HUES48 (cell line): ENCODE measurements at regions not wholly inside any gene's neighbourhood (a gene's known extent, or its start where the extent isn't known, plus 50 kb on each side); places are given as distances from the start of the nearest gene placed in this dataset.
"Not testable (repeated sequence)": the region's sequence is repeated elsewhere in the genome, so short reads cannot be mapped to it uniquely, and the experiment has no call there.

ENCODE experiments used
- H3K27ac ChIP-seq: one replicate; pipeline ENCODE4 v1.7.0; 2013; ENCODE audit warnings: low read depth, low read length, inconsistent platforms
- H3K27me3 ChIP-seq: 2 replicates; pipeline ENCODE4 v1.6.1; 2013; ENCODE audit warnings: mild to moderate bottlenecking, low read length; ENCODE audit not compliant: control insufficient read depth, insufficient read depth
- H3K36me3 ChIP-seq: 2 replicates; pipeline ENCODE4 v1.6.1; 2013; ENCODE audit warnings: low read length; ENCODE audit not compliant: control insufficient read depth, insufficient read depth
- H3K4me1 ChIP-seq: 2 replicates; pipeline ENCODE4 v1.6.1; 2013; ENCODE audit warnings: mild to moderate bottlenecking, low read length; ENCODE audit not compliant: control insufficient read depth, insufficient read depth
- H3K4me3 ChIP-seq: 2 replicates; pipeline ENCODE4 v1.5.1; 2013; ENCODE audit warnings: mild to moderate bottlenecking, low read depth, low read length
- H3K9ac ChIP-seq: 2 replicates; pipeline ENCODE4 v1.6.1; 2013; ENCODE audit warnings: mild to moderate bottlenecking, low read depth, low read length, moderate library complexity
- H3K9me3 ChIP-seq: 2 replicates; pipeline ENCODE4 v1.6.1; 2013; ENCODE audit warnings: low read length; ENCODE audit not compliant: control insufficient read depth, insufficient read depth

GRCh38 chr1:83129107-83129506, 869.8 kb downstream of the TTLL7 start:
- Histone ChIP-seq H3K36me3 (no peaks in the 10 kb centered on the region), H3K27ac (no peak overlapping the region), H3K27me3 (no peaks in the 10 kb centered on the region), H3K9ac (no peak overlapping the region), H3K9me3 (no peaks in the 10 kb centered on the region), H3K4me1 (no peaks in the 10 kb centered on the region), H3K4me3 (no peak overlapping the region)

DNA sequence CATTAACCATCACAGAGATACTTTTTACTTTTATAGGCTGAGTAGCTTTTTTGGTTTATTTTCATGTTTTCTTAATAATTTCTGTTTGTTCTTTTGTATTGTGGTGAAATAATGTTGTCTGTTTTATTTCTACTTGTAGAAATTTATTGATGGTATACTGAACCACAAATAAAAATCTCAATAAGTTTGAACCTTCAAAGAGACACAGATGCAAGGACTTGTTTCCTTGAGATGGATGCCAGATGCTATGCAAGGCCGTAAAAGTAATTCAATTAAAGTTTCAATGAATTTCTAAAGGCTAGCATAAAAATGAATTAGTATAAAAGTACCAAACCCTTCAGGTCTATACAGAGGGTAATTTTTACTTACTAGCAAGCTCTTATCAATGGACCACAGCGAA, 873.5 kb downstream of the TTLL7 start:
- no peaks in the 10 kb centered on the region for H3K36me3 ChIP-seq
- no peaks in the 10 kb centered on the region for H3K9me3 ChIP-seq
- H3K9ac ChIP-seq: no peak overlapping the region
- no peak overlapping the region for H3K4me3 ChIP-seq
- no peaks in the 10 kb centered on the region for H3K27me3 ChIP-seq
- no peak overlapping the region for H3K27ac ChIP-seq
- H3K4me1 ChIP-seq: no peaks in the 10 kb centered on the region

- H3K9ac ChIP-seq: no peak overlapping the region
- no peak overlapping the region for H3K4me3 ChIP-seq
- no peak overlapping the region for H3K27ac ChIP-seq
- no peaks in the 10 kb centered on the region for H3K9me3 ChIP-seq
- H3K4me1 ChIP-seq: no peaks in the 10 kb centered on the region
- H3K36me3 ChIP-seq: no peaks in the 10 kb centered on the region
- H3K27me3 ChIP-seq: no peaks in the 10 kb centered on the region
These were observed 875.9 kb downstream of the TTLL7 start for GRCh38 chr1:83123019-83123418.

- Histone ChIP-seq H3K4me1 (no peaks in the 10 kb centered on the region), H3K4me3 (no peak overlapping the region), H3K27ac (no peak overlapping the region), H3K9me3 (no peaks in the 10 kb centered on the region), H3K27me3 (no peaks in the 10 kb centered on the region), H3K9ac (no peak overlapping the region), H3K36me3 (no peaks in the 10 kb centered on the region)
These were observed 880.5 kb downstream of the TTLL7 start for GRCh38 chr1:83118472-83118871.

GRCh38 chr1:83117030-83117429, 881.9 kb downstream of the TTLL7 start:
- H3K27me3 ChIP-seq, H3K36me3 ChIP-seq, H3K4me1 ChIP-seq, H3K4me3 ChIP-seq, H3K9ac ChIP-seq, H3K9me3 ChIP-seq, H3K27ac ChIP-seq: not testable (repeated sequence)

DNA sequence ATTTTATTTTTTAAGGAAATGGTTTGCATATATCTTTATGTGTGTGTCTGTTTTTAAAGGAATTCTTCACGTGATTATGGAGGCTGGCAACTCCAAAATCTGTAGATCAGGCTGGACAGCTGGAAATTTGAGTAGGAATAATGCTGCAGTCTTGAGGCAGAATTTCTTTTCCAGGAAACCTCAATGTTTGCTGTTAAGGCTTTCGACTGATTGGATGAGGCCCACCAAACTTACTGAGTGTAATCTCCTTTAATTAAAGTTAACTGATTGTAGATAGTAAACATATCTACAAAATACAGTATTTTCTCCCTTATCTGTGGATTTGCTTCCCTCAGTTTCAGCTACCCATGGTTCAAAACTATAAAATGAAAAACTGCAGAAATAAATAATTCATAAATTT, 883.1 kb downstream of the TTLL7 start:
- no peak overlapping the region for H3K9ac ChIP-seq
- H3K27ac ChIP-seq: no peak overlapping the region

GRCh38 chr1:83114136-83114834, 884.6 kb downstream of the TTLL7 start:
- no peaks in the 10 kb centered on the region for H3K27me3 ChIP-seq
- no peaks in the 10 kb centered on the region for H3K36me3 ChIP-seq
- peaks cover 5% of the 10 kb centered on the region; the same call in 1 of the 2 replicates for H3K4me1 ChIP-seq
- no peak overlapping the region for H3K4me3 ChIP-seq
- no peak overlapping the region for H3K9ac ChIP-seq
- no peak overlapping the region for H3K27ac ChIP-seq
- H3K9me3 ChIP-seq: no peaks in the 10 kb centered on the region

More for the DNA sequence above, 883.1 kb downstream of the TTLL7 start:
- Histone ChIP-seq H3K4me3 (no peak overlapping the region), H3K36me3 (no peaks in the 10 kb centered on the region), H3K4me1 (no peaks in the 10 kb centered on the region), H3K9me3 (no peaks in the 10 kb centered on the region), H3K27me3 (no peaks in the 10 kb centered on the region)

DNA sequence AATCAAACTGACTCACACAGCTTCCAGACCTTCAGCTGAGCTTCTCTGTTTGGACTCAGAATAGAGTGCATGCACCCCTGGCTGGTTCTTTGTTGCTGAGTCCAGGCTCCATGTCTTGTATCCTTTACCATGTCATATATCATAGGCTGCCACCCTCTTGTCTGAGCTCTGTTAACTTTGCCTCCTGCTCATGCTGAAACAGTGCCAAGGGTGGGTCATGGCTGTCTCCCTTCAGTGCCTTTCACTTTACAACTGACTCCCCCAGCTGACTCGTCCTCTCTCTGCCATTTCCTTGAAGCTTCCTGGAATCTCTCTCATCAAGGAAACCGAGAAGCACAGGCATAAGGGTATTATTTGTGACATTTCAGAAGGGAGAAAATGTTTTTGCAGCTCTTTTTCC, 885.3 kb downstream of the TTLL7 start:
- H3K4me1 ChIP-seq: peaks cover 5% of the 10 kb centered on the region; the same call in 1 of the 2 replicates
- H3K36me3 ChIP-seq: no peaks in the 10 kb centered on the region
- no peak overlapping the region for H3K9ac ChIP-seq
- no peak overlapping the region for H3K27ac ChIP-seq
- no peaks in the 10 kb centered on the region for H3K9me3 ChIP-seq
- H3K4me3 ChIP-seq: no peak overlapping the region
- no peaks in the 10 kb centered on the region for H3K27me3 ChIP-seq

DNA sequence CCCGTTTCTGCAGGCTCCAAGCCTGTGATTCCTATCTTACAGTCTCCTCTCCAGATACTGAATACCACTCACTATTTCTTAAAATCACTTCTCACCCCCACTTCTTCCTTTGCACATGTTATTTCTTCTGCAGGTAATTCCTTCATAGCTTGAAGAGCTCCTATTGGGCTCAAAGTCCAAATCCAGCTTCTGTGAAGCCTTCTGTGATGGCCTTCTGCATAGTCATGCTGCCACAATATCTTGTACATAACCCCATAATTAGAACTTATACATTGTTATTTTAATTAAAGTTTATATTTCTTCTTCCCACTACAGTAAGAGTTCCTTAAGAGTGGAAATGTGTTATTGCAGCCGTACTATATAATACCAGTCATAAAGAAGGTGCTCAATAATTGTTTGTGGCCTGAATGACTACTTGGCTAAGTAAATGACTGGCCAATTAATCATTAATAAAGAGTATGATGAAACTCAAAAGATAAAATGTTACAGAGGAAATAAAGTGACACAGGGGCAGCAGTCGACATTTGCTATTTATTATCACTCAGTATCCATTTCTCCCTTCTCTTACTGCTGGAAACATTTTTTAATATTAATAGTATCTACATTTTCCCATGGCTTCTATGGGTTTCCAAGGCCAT, 886.6 kb downstream of the TTLL7 start:
- Histone ChIP-seq H3K4me3 (no peak overlapping the region), H3K36me3 (no peaks in the 10 kb centered on the region), H3K27ac (no peak overlapping the region), H3K27me3 (no peaks in the 10 kb centered on the region), H3K9me3 (no peaks in the 10 kb centered on the region), H3K9ac (no peak overlapping the region), H3K4me1 (peaks cover 5% of the 10 kb centered on the region; the same call in 1 of the 2 replicates)

DNA sequence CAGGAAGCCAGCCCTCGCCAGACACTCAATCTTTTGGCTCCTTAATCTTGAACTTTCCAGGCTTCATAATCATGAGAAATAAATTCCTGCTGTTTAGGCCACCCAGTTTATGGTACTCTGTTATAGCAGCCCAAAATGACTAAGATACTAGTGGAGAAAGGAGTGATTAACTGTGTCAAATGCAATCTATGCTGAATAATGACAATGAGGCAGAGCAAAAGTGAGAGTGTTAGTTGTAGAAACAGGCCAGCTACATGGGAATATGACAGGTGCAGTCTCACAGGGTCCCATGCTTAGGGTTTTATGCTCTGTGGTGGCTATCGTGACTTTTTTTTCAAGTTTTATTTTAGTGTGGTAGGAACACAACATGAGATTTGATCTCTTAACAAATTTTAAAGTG, 888.8 kb downstream of the TTLL7 start:
- no peaks in the 10 kb centered on the region for H3K27me3 ChIP-seq
- H3K27ac ChIP-seq: no peak overlapping the region
- peaks cover 5% of the 10 kb centered on the region; the same call in 1 of the 2 replicates for H3K4me1 ChIP-seq
- no peak overlapping the region for H3K9ac ChIP-seq
- H3K9me3 ChIP-seq: no peaks in the 10 kb centered on the region
- no peaks in the 10 kb centered on the region for H3K36me3 ChIP-seq
- H3K4me3 ChIP-seq: no peak overlapping the region

- Histone ChIP-seq H3K9ac (no peak overlapping the region), H3K4me3 (no peak overlapping the region), H3K27me3 (no peaks in the 10 kb centered on the region), H3K36me3 (no peaks in the 10 kb centered on the region), H3K4me1 (peaks cover 5% of the 10 kb centered on the region; the same call in 1 of the 2 replicates), H3K27ac (no peak overlapping the region), H3K9me3 (no peaks in the 10 kb centered on the region)
These were observed 889.2 kb downstream of the TTLL7 start for GRCh38 chr1:83109692-83110091.
